ENCODE measurements at regions not wholly inside any gene's neighbourhood (a gene's known extent, or its start where the extent isn't known, plus 50 kb on each side); places are given as distances from the start of the nearest gene placed in this dataset.

DNA sequence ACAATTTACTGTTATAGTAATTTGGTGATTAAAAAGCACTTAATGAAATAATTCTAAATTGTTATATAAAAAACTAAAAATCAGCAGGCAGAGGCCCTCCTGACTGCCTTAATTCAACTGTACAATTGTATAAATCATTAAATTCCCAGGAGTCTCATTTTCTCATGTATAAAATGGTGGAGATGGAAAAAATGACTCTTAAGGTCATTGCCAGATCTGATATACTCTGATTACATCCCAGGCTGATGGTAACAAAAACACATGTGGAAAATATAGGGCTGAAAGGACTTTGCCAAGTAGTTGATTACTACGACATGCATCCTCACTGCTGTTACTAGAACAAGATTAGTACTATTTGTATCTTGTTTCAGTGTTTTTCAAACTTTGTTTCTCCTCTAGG lies 1020.0 kb upstream of the SLC10A2 start:
- Histone ChIP-seq H3K27me3 (ENCODE audit: control insufficient read depth, insufficient read depth, low read length) (no peaks in the 10 kb centered on the region), H3K36me3 (ENCODE audit: control insufficient read depth, insufficient read depth, low read length) (no peaks in the 10 kb centered on the region), H3K4me3 (ENCODE audit: low read depth, low read length) (no peak overlapping the region)
- ChIA-PET POLR2A (no interaction called here), CTCF (no interaction called here)
- TF ChIP-seq, protein P1, sequence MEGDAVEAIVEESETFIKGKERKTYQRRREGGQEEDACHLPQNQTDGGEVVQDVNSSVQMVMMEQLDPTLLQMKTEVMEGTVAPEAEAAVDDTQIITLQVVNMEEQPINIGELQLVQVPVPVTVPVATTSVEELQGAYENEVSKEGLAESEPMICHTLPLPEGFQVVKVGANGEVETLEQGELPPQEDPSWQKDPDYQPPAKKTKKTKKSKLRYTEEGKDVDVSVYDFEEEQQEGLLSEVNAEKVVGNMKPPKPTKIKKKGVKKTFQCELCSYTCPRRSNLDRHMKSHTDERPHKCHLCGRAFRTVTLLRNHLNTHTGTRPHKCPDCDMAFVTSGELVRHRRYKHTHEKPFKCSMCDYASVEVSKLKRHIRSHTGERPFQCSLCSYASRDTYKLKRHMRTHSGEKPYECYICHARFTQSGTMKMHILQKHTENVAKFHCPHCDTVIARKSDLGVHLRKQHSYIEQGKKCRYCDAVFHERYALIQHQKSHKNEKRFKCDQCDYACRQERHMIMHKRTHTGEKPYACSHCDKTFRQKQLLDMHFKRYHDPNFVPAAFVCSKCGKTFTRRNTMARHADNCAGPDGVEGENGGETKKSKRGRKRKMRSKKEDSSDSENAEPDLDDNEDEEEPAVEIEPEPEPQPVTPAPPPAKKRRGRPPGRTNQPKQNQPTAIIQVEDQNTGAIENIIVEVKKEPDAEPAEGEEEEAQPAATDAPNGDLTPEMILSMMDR (IDR thresholded peaks at IDR 0.05; ENCODE audit: insufficient read depth, low read depth, low read length) = no peak
- peak; percentile 13 for DNase-seq (ENCODE audit: low read depth)

DNA sequence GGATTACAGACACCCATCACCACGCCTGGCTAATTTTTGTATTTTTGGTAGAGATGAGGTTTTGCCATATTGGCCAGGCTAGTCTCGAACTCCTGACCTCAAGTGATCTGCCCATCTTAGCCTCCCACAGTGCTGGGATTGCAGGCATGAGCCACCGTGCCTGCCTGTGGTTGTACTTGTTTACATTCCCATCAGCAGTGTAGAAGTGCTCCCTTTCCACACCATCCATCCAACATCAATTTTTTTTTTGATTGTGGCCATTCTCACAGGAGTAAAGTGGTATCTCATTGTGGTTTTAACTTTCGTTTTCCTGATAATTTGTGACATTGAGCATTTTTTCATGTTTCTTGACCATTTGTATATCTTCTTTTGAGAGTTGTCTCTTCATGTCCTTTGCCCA lies 1019.4 kb upstream of the SLC10A2 start:
- CTCF ChIA-PET = no interaction called here

DNA sequence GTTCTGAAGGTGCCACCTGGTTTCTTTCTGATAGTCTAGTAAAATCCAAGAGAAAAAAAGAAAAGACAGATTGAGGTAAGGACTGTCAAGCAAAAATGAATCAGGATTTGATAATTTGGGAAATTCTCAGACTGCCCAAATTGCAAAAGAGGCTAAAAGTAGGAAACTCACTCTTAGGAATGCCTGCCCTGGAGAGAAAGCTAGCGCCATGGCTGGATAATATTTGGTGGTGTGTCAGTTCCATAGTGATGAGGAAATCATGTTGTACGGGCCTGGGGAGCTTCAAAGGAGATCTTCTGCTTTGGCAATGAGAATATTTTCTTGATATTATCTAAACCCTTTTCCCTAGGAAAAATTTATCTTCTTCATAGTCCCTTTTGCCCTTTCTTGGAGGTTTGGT lies 1008.1 kb upstream of the SLC10A2 start:
- ChIA-PET POLR2A (no interaction called here), CTCF (interaction anchor here (0.7 kb wide), 1 partner anchor 497 kb away, joined by 3 read pairs; no protein-coding TSS in a partner anchor)
- H3K27me3 ChIP-seq (ENCODE audit: control insufficient read depth, insufficient read depth, low read length) = no peaks in the 10 kb centered on the region
- no peak overlapping the region for H3K4me3 ChIP-seq (ENCODE audit: low read depth, low read length)
- DNase-seq (ENCODE audit: low read depth) = no peak
- TF ChIP-seq, protein P1 (IDR thresholded peaks at IDR 0.05; ENCODE audit: insufficient read depth, low read depth, low read length) = no peak
- H3K36me3 ChIP-seq (ENCODE audit: control insufficient read depth, insufficient read depth, low read length) = no peaks in the 10 kb centered on the region

More for the DNA sequence above, 1019.4 kb upstream of the SLC10A2 start:
- POLR2A ChIA-PET = no interaction called here
- DNase-seq (ENCODE audit: low read depth) = no peak
- Histone ChIP-seq H3K4me3 (ENCODE audit: low read depth, low read length) (no peak overlapping the region), H3K36me3 (ENCODE audit: control insufficient read depth, insufficient read depth, low read length) (no peaks in the 10 kb centered on the region), H3K27me3 (ENCODE audit: control insufficient read depth, insufficient read depth, low read length) (no peaks in the 10 kb centered on the region)
- TF ChIP-seq, protein P1 (IDR thresholded peaks at IDR 0.05; ENCODE audit: insufficient read depth, low read depth, low read length) = no peak

DNA sequence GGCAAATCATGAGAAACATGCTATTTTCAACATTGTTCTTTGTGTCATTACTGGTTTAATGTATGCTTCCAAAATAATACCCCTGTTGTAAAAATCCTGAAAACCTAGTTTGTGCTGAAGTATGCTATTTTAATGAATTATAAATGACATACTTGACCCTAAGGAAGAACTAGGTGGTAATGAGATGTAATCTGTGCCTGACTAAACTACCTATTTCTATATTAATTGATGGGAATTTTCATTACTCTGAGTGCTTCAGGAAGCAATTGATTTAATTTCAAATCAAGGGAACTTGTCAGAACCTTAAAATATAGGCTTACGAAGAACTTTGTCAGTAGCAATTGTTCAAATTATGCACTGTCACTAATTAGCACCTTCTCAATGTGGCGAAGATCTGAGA lies 1005.6 kb upstream of the SLC10A2 start:
- no peak for DNase-seq (ENCODE audit: low read depth)
- ChIA-PET CTCF (no interaction called here), POLR2A (no interaction called here)
- TF ChIP-seq, protein P1 (IDR thresholded peaks at IDR 0.05; ENCODE audit: insufficient read depth, low read depth, low read length) = no peak
- Histone ChIP-seq H3K27me3 (ENCODE audit: control insufficient read depth, insufficient read depth, low read length) (no peaks in the 10 kb centered on the region), H3K36me3 (ENCODE audit: control insufficient read depth, insufficient read depth, low read length) (no peaks in the 10 kb centered on the region), H3K4me3 (ENCODE audit: low read depth, low read length) (no peak overlapping the region)

DNA sequence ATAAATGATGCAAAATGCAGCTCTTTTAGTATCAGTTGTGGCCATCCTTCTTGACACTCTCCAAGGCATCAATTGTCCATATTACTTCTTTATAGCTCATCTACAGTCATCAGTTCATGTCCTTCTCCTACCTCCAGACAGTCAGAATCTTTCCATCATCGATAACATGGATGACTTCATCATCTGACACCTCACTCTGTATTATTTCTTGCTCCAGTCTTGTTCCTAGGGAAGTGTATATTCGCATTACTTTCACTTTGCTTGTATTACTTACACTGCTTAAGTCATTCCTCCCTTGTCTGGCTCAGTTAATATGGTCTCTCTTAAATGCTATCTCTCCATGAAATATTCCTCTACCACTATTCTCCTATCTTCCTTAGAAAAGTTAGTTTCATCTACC lies 999.1 kb upstream of the SLC10A2 start:
- Histone ChIP-seq H3K4me3 (ENCODE audit: low read depth, low read length) (no peak overlapping the region), H3K36me3 (ENCODE audit: control insufficient read depth, insufficient read depth, low read length) (no peaks in the 10 kb centered on the region), H3K27me3 (ENCODE audit: control insufficient read depth, insufficient read depth, low read length) (no peaks in the 10 kb centered on the region)
- ChIA-PET CTCF (no interaction called here), POLR2A (no interaction called here)
- DNase-seq (ENCODE audit: low read depth) = no peak
- TF ChIP-seq, protein P1 (IDR thresholded peaks at IDR 0.05; ENCODE audit: insufficient read depth, low read depth, low read length) = no peak

Measured in BJ (cell line).